GM13977 (cell line): ENCODE measurements at regions not wholly inside any gene's neighbourhood (a gene's known extent, or its start where the extent isn't known, plus 50 kb on each side); places are given as distances from the start of the nearest gene placed in this dataset.

ENCODE experiments used
- DNase-seq: peaks from one replicate; pipeline ENCODE4 v3.0.0; 2012; ENCODE audit warnings: low spot score
- CTCF ChIP-seq: IDR thresholded peaks from 2 replicates; pipeline ENCODE4 v1.5.1; 2012; ENCODE audit warnings: mild to moderate bottlenecking, control low read depth; ENCODE audit not compliant: insufficient read depth; ENCODE audit errors: extremely low read depth, missing control alignments
- in situ Hi-C: fragments of 300-500 bp; cut with MboI; formaldehyde crosslinking; loops from one replicate; pipeline ENCODE4 v1.12.0; 2022; ENCODE audit warnings: low sequenced_read_pairs, low pct_unique_long_range_greater_than_20kb, mixed read lengths, inconsistent platforms; ENCODE audit not compliant: unreplicated experiment

- TF ChIP-seq CTCF: no peak
- DNase-seq: no peak
- in situ Hi-C loops: no loop called here
Observed at GRCh38 chr13:99063952-99064351, 86.1 kb upstream of the DOCK9 start.

GRCh38 chr13:99064624-99065234, 86.9 kb upstream of the DOCK9 start:
- in situ Hi-C loops: no loop called here
- DNase-seq: no peak
- TF ChIP-seq CTCF: no peak

GRCh38 chr13:99065235-99066015, 87.6 kb upstream of the DOCK9 start:
- no peak for TF ChIP-seq CTCF
- no peak for DNase-seq
- in situ Hi-C loops: no loop called here

- no peak for DNase-seq
- TF ChIP-seq CTCF: no peak
- in situ Hi-C loops: no loop called here
Observed at GRCh38 chr13:99066219-99066618, 88.4 kb upstream of the DOCK9 start.

GRCh38 chr13:99067159-99067985, 89.5 kb upstream of the DOCK9 start:
- TF ChIP-seq CTCF: no peak
- no peak for DNase-seq
- in situ Hi-C loops: no loop called here

- TF ChIP-seq CTCF: no peak
- in situ Hi-C loops: no loop called here
- DNase-seq: no peak
Observed at GRCh38 chr13:99071211-99071610, 93.3 kb upstream of the DOCK9 start.
